IMR-90 (cell line): ENCODE measurements at regions not wholly inside any gene's neighbourhood (a gene's known extent, or its start where the extent isn't known, plus 50 kb on each side); places are given as distances from the start of the nearest gene placed in this dataset.

Experiments
- ATAC-seq: fragments of 200-7000 bp; cut with Tn5 transposase; 2 replicates; pipeline ENCODE4 v1.9.1; 2020; ENCODE audit warnings: low read depth, mild to moderate bottlenecking, moderate library complexity
- BruUV-seq: library from RNA; stranded (reverse); fragments of 400-500 nt; replicated peaks from 2 replicates; lab custom pipeline; 2021; lab: Mats Ljungman, UMichigan
- CTCF ChIA-PET: fragments of 300-600 bp; formaldehyde crosslinking; extraction: SDS; loops from one replicate; lab custom pipeline; 2021; ENCODE audit warnings: antibody characterized with exemption; lab: Yijun Ruan, JAX
- POLR2A ChIA-PET: fragments of 300-600 bp; sonication (Branson Sonifier 250); formaldehyde crosslinking; loops from one replicate; lab custom pipeline; 2022; ENCODE audit warnings: antibody characterized with exemption; ENCODE audit not compliant: unreplicated experiment; lab: Charles Lee
- DNase-seq: peaks from one replicate; pipeline ENCODE4 v3.0.0; 2013
- H2AFZ ChIP-seq: replicated peaks from 2 replicates; pipeline ENCODE3; 2013; ENCODE audit warnings: low read length, mild to moderate bottlenecking; ENCODE audit not compliant: poor library complexity
- H2AK5ac ChIP-seq: 2 replicates; pipeline ENCODE4 v1.6.1; 2013; ENCODE audit warnings: low read depth, low read length, inconsistent platforms
- H2AK9ac ChIP-seq: replicated peaks from 2 replicates; pipeline ENCODE3; 2013; ENCODE audit warnings: mild to moderate bottlenecking, low read depth, low read length, moderate library complexity; ENCODE audit not compliant: poor library complexity
- H2BK120ac ChIP-seq: 2 replicates; pipeline ENCODE4 v1.6.1; 2013; ENCODE audit warnings: low read depth, low read length, inconsistent platforms
- H2BK15ac ChIP-seq: 3 replicates; pipeline ENCODE4 v1.6.1; 2013; ENCODE audit warnings: low read depth, low read length, inconsistent platforms
- H2BK20ac ChIP-seq: 2 replicates; pipeline ENCODE4 v1.6.1; 2013; ENCODE audit warnings: low read depth, mild to moderate bottlenecking, inconsistent platforms, low read length, moderate library complexity
- H2BK5ac ChIP-seq: 2 replicates; pipeline ENCODE4 v1.6.1; 2013; ENCODE audit warnings: mild to moderate bottlenecking, low read depth, low read length, inconsistent platforms; ENCODE audit not compliant: poor library complexity, severe bottlenecking
- H3K14ac ChIP-seq: replicated peaks from 2 replicates; pipeline ENCODE4 v1.6.1; 2013; ENCODE audit warnings: low read depth, low read length, inconsistent platforms
- H3K18ac ChIP-seq: 2 replicates; pipeline ENCODE4 v1.6.1; 2013; ENCODE audit warnings: low read depth, low read length, control low read depth
- H3K23ac ChIP-seq: 2 replicates; pipeline ENCODE4 v1.6.1; 2013; ENCODE audit warnings: low read depth, low read length, inconsistent platforms
- H3K27ac ChIP-seq: 2 replicates; pipeline ENCODE4 v1.5.1; 2013; ENCODE audit warnings: mild to moderate bottlenecking, control low read depth, low read length; ENCODE audit not compliant: insufficient read depth
- H3K27me3 ChIP-seq: 2 replicates; pipeline ENCODE4 v1.6.1; 2013; ENCODE audit warnings: low read length; ENCODE audit not compliant: control insufficient read depth, insufficient read depth
- H3K36me3 ChIP-seq: 2 replicates; pipeline ENCODE4 v1.6.1; 2013; ENCODE audit warnings: low read length, mixed read lengths; ENCODE audit not compliant: control insufficient read depth, insufficient read depth
- H3K4ac ChIP-seq: 2 replicates; pipeline ENCODE4 v1.6.1; 2013; ENCODE audit warnings: low read depth, low read length, inconsistent platforms
- H3K4me1 ChIP-seq: 2 replicates; pipeline ENCODE4 v1.6.1; 2013; ENCODE audit warnings: low read length, mixed read lengths; ENCODE audit not compliant: control insufficient read depth, insufficient read depth
- H3K4me2 ChIP-seq: 2 replicates; pipeline ENCODE4 v1.6.1; 2013; ENCODE audit warnings: low read depth, mild to moderate bottlenecking, control low read depth, low read length, moderate library complexity
- H3K4me3 ChIP-seq: 2 replicates; pipeline ENCODE4 v1.5.1; 2013; ENCODE audit warnings: low read depth, mild to moderate bottlenecking, control low read depth, low read length, moderate library complexity; ENCODE audit not compliant: insufficient read depth
- H3K56ac ChIP-seq: 2 replicates; pipeline ENCODE4 v1.6.1; 2013; ENCODE audit warnings: low read length, inconsistent platforms; ENCODE audit not compliant: insufficient read depth; ENCODE audit errors: extremely low read depth
- H3K79me1 ChIP-seq, 2 experiments: 2 replicates each; pipeline ENCODE4 v1.6.1; 2013; ENCODE audit warnings: low read length in 2 of 2, inconsistent platforms in 1 of 2, low read depth in 1 of 2
- H3K9ac ChIP-seq: 2 replicates; pipeline ENCODE4 v1.6.1; 2013; ENCODE audit warnings: low read depth, low read length, control low read depth
- H3K9me1 ChIP-seq: 2 replicates; pipeline ENCODE4 v1.6.1; 2013; ENCODE audit warnings: low read length, inconsistent platforms; ENCODE audit not compliant: insufficient read depth
- H3K9me3 ChIP-seq: 2 replicates; pipeline ENCODE4 v1.6.1; 2013; ENCODE audit warnings: low read length; ENCODE audit not compliant: control insufficient read depth, insufficient read depth
- H4K20me1 ChIP-seq: 2 replicates; pipeline ENCODE4 v1.6.1; 2013; ENCODE audit warnings: low read length, inconsistent platforms; ENCODE audit not compliant: insufficient read depth
- H4K5ac ChIP-seq: 2 replicates; pipeline ENCODE4 v1.6.1; 2013; ENCODE audit warnings: mild to moderate bottlenecking, low read depth, low read length, control low read depth
- H4K8ac ChIP-seq, 2 experiments: 2 replicates each; pipeline ENCODE4 v1.6.1; 2013; ENCODE audit warnings: low read depth in 2 of 2, low read length in 2 of 2, control low read depth in 1 of 2, inconsistent platforms in 1 of 2
- H4K91ac ChIP-seq: 2 replicates; pipeline ENCODE4 v1.6.1; 2013; ENCODE audit warnings: low read depth, low read length, inconsistent platforms; ENCODE audit not compliant: insufficient read depth
- BHLHE40 ChIP-seq: fragments of 150-350 bp; IDR thresholded peaks from 2 replicates; pipeline ENCODE4 v1.6.1; 2016; ENCODE audit warnings: mild to moderate bottlenecking, low read depth, low read length
- CEBPB ChIP-seq: IDR thresholded peaks from 2 replicates; pipeline ENCODE4 v1.6.1; 2012; ENCODE audit warnings: low read depth, low read length, improper control_type of control experiment
- CHD1 ChIP-seq: IDR thresholded peaks from 2 replicates; pipeline ENCODE4 v1.6.1; 2012; ENCODE audit warnings: low read depth, low read length, improper control_type of control experiment
- MAFK ChIP-seq: IDR thresholded peaks from 2 replicates; pipeline ENCODE4 v1.6.1; 2012; ENCODE audit warnings: low read depth, low read length, improper control_type of control experiment
- MAZ ChIP-seq: IDR thresholded peaks from 2 replicates; pipeline ENCODE4 v1.6.1; 2012; ENCODE audit warnings: low read depth, mild to moderate bottlenecking, low read length, improper control_type of control experiment, moderate library complexity, borderline replicate concordance
- MXI1 ChIP-seq: IDR thresholded peaks from 2 replicates; pipeline ENCODE4 v1.6.1; 2012; ENCODE audit warnings: low read depth, mild to moderate bottlenecking, low read length, moderate library complexity, borderline replicate concordance
- NFE2L2 ChIP-seq: fragments of 150-350 bp; IDR thresholded peaks from 2 replicates; pipeline ENCODE4 v1.6.1; 2016; ENCODE audit warnings: low read depth, mild to moderate bottlenecking, low read length
- POLR2A ChIP-seq: IDR thresholded peaks from 2 replicates; pipeline ENCODE4 v1.6.1; 2012; ENCODE audit warnings: mild to moderate bottlenecking, low read depth, low read length
- RAD21 ChIP-seq: IDR thresholded peaks from 2 replicates; pipeline ENCODE4 v1.6.1; 2012; ENCODE audit warnings: low read length, improper control_type of control experiment
- RFX5 ChIP-seq: IDR thresholded peaks from 2 replicates; pipeline ENCODE4 v1.8.0; 2012; ENCODE audit warnings: low read depth, mild to moderate bottlenecking, low read length, moderate library complexity
- SMC3 ChIP-seq: fragments of 150-350 bp; IDR thresholded peaks from 2 replicates; pipeline ENCODE4 v1.6.1; 2016; ENCODE audit warnings: low read depth, mild to moderate bottlenecking, antibody characterized with exemption, low read length, moderate library complexity
- WGBS, 2 experiments: methylation state at CpG; one replicate each; pipeline versions ENCODE4 v1.1.5 to v1.1.7; 2013; ENCODE audit warnings: missing lambda C conversion rate in 2 of 2; ENCODE audit not compliant: insufficient read length in 1 of 2; ENCODE audit errors: extremely low coverage in 2 of 2; 5-methylcytosine and 5-hydroxymethylcytosine counted together
- dilution Hi-C: fragments of 300-500 bp; cut with HindIII; formaldehyde crosslinking; loops from one replicate; pipeline ENCODE4 v1.14.3; 2018; ENCODE audit warnings: low sequenced_read_pairs; ENCODE audit not compliant: unreplicated experiment
- in situ Hi-C: fragments of 300-500 bp; cut with MboI; formaldehyde crosslinking; loops from 3 replicates; pipeline ENCODE4 v1.14.3; 2019; ENCODE audit warnings: low sequenced_read_pairs, inconsistent platforms, mixed read lengths
- intact Hi-C: fragments of 100-400 bp; cut with micrococcal nuclease; formaldehyde crosslinking; loops from 2 replicates; pipeline ENCODE4 v1.10.0; 2022
- TF ChIP-seq, protein P1 (sequence below): conservative IDR thresholded peaks from 2 replicates; pipeline ENCODE4 v1.5.1; 2012; ENCODE audit warnings: mild to moderate bottlenecking, low read depth, low read length, improper control_type of control experiment
- TF ChIP-seq, protein P2 (sequence below): fragments of 150-350 bp; IDR thresholded peaks from 2 replicates; pipeline ENCODE4 v1.6.1; 2017; ENCODE audit warnings: mild to moderate bottlenecking, antibody characterized with exemption, low read length, low read depth
- TF ChIP-seq, protein P3 (sequence below): fragments of 150-350 bp; IDR thresholded peaks from 2 replicates; pipeline ENCODE4 v1.6.1; 2016; ENCODE audit warnings: low read depth, mild to moderate bottlenecking, low read length, moderate library complexity, borderline replicate concordance

DNA sequence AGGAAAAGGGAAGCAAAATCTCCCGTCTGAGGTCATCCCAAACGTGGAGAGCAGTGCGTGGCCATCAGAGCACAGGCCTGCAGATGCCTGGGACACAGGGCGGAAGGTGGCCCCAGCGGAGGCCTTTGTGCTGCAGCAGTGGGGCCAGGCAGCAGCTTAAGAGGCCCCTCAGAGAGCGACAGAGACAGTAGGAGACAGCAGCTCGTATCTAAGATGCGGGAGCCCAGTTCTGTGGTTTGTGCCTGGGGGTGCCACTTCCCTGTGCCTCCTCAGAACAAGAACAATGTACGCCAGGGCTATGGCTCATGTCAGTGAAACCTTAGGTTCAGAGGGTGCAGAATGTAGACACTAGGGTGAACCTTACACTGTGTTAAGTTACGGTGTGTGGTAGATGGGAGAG is 316.6 kb upstream of the AKR1E2 start:
- Histone ChIP-seq H2BK15ac (no peak overlapping the region), H3K18ac (no peak overlapping the region), H3K4me1 (no peaks in the 10 kb centered on the region), H2AK9ac (no peak overlapping the region), H2BK120ac (no peak overlapping the region), H3K79me1 (no peaks in the 10 kb centered on the region), H2BK20ac (no peak overlapping the region), H4K8ac (no peak overlapping the region), H4K91ac (peak overlapping the region; percentile 4; the same call in 1 of the 2 replicates), H3K9me1 (0 out of 2 replicates have a peak, but pooled peaks cover 2% of the 10 kb centered on the region), H3K56ac (no peak overlapping the region), H3K9ac (no peak overlapping the region), H4K20me1 (no peaks in the 10 kb centered on the region), H3K4me3 (no peak overlapping the region), H3K27ac (no peak overlapping the region), H3K9me3 (no peaks in the 10 kb centered on the region), H2BK5ac (no peak overlapping the region), H2AK5ac (peak overlapping the region; percentile 75; the same call in 1 of the 2 replicates), H3K4ac (no peak overlapping the region), H3K36me3 (no peaks in the 10 kb centered on the region), H2AFZ (no peak overlapping the region), H3K23ac (no peak overlapping the region), H3K14ac (no peak overlapping the region), H3K27me3 (no peaks in the 10 kb centered on the region), H4K5ac (no peak overlapping the region), H3K4me2 (no peak overlapping the region)
- dilution Hi-C loops = no loop called here
- in situ Hi-C loops = loop anchor here (25.0 kb wide), 1 partner anchor 1297 kb away; no protein-coding TSS in a partner anchor
- ChIA-PET POLR2A (no interaction called here), CTCF (no interaction called here)
- DNase-seq (no peak), ATAC-seq (no peak)
- TF ChIP-seq CEBPB (no peak), MAZ (no peak), SMC3 (no peak), POLR2A (no peak), MXI1 (no peak), CHD1 (no peak), RFX5 (no peak), NFE2L2 (no peak), RAD21 (no peak), BHLHE40 (no peak), MAFK (no peak)
- TF ChIP-seq, protein P1, sequence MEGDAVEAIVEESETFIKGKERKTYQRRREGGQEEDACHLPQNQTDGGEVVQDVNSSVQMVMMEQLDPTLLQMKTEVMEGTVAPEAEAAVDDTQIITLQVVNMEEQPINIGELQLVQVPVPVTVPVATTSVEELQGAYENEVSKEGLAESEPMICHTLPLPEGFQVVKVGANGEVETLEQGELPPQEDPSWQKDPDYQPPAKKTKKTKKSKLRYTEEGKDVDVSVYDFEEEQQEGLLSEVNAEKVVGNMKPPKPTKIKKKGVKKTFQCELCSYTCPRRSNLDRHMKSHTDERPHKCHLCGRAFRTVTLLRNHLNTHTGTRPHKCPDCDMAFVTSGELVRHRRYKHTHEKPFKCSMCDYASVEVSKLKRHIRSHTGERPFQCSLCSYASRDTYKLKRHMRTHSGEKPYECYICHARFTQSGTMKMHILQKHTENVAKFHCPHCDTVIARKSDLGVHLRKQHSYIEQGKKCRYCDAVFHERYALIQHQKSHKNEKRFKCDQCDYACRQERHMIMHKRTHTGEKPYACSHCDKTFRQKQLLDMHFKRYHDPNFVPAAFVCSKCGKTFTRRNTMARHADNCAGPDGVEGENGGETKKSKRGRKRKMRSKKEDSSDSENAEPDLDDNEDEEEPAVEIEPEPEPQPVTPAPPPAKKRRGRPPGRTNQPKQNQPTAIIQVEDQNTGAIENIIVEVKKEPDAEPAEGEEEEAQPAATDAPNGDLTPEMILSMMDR = no peak
- TF ChIP-seq, protein P2, sequence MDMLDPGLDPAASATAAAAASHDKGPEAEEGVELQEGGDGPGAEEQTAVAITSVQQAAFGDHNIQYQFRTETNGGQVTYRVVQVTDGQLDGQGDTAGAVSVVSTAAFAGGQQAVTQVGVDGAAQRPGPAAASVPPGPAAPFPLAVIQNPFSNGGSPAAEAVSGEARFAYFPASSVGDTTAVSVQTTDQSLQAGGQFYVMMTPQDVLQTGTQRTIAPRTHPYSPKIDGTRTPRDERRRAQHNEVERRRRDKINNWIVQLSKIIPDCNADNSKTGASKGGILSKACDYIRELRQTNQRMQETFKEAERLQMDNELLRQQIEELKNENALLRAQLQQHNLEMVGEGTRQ = no peak
- TF ChIP-seq, protein P3, sequence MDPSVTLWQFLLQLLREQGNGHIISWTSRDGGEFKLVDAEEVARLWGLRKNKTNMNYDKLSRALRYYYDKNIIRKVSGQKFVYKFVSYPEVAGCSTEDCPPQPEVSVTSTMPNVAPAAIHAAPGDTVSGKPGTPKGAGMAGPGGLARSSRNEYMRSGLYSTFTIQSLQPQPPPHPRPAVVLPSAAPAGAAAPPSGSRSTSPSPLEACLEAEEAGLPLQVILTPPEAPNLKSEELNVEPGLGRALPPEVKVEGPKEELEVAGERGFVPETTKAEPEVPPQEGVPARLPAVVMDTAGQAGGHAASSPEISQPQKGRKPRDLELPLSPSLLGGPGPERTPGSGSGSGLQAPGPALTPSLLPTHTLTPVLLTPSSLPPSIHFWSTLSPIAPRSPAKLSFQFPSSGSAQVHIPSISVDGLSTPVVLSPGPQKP = no peak
- BruUV-seq = no TSS peak
- no CpG with 5 or more reads among the region's 10 CpGs for WGBS, 2 experiments
- intact Hi-C loops = no loop called here
